HEK293T (cell line): ENCODE measurements at regions not wholly inside any gene's neighbourhood (a gene's known extent, or its start where the extent isn't known, plus 50 kb on each side); places are given as distances from the start of the nearest gene placed in this dataset.

Experiments used
- CTCF ChIA-PET: fragments of 350-600 bp; formaldehyde crosslinking; extraction: SDS; loops from one replicate; lab custom pipeline; 2021; ENCODE audit warnings: antibody characterized with exemption, inconsistent platforms; lab: Yijun Ruan, JAX
- POLR2A ChIA-PET: fragments of 350-600 bp; formaldehyde crosslinking; extraction: SDS; loops from one replicate; lab custom pipeline; 2020; ENCODE audit warnings: antibody characterized with exemption, inconsistent platforms; lab: Yijun Ruan, JAX
- DNase-seq: peaks from one replicate; pipeline ENCODE4 v3.0.0; 2012; ENCODE audit warnings: mixed read lengths; ENCODE audit errors: extremely low spot score
- ARNT ChIP-seq: fragments of 450-650 bp; IDR thresholded peaks from 2 replicates; pipeline ENCODE4 v1.6.1; 2017; ENCODE audit warnings: mild to moderate bottlenecking
- BHLHE40 ChIP-seq: fragments of 450-650 bp; IDR thresholded peaks from 2 replicates; pipeline ENCODE4 v1.6.1; 2016; ENCODE audit warnings: mild to moderate bottlenecking, moderate library complexity, borderline replicate concordance
- CTBP1 ChIP-seq: fragments of 450-650 bp; IDR thresholded peaks from 2 replicates; pipeline ENCODE4 v1.6.1; 2016; ENCODE audit warnings: borderline replicate concordance
- ELF4 ChIP-seq: fragments of 450-650 bp; IDR thresholded peaks from 2 replicates; pipeline ENCODE4 v1.6.1; 2017; ENCODE audit warnings: antibody characterized with exemption
- FOXA1 ChIP-seq: fragments of 450-650 bp; IDR thresholded peaks from 2 replicates; pipeline ENCODE4 v1.6.1; 2016; ENCODE audit warnings: mild to moderate bottlenecking
- FOXK2 ChIP-seq: fragments of 450-650 bp; IDR thresholded peaks from 2 replicates; pipeline ENCODE4 v1.6.1; 2016; ENCODE audit warnings: mild to moderate bottlenecking
- FOXM1 ChIP-seq: fragments of 450-650 bp; IDR thresholded peaks from 2 replicates; pipeline ENCODE4 v1.6.1; 2017; ENCODE audit warnings: mild to moderate bottlenecking, borderline replicate concordance
- HDGF ChIP-seq: fragments of 450-650 bp; IDR thresholded peaks from 2 replicates; pipeline ENCODE4 v1.6.1; 2017; ENCODE audit warnings: antibody characterized with exemption, borderline replicate concordance
- L3MBTL2 ChIP-seq: fragments of 450-650 bp; conservative IDR thresholded peaks from 2 replicates; pipeline ENCODE4 v1.6.1; 2016; ENCODE audit warnings: mild to moderate bottlenecking
- LEF1 ChIP-seq: fragments of 450-650 bp; IDR thresholded peaks from 2 replicates; pipeline ENCODE4 v1.6.1; 2017; ENCODE audit warnings: mild to moderate bottlenecking, borderline replicate concordance
- NFRKB ChIP-seq: fragments of 450-650 bp; IDR thresholded peaks from 2 replicates; pipeline ENCODE4 v1.6.1; 2016; ENCODE audit warnings: mild to moderate bottlenecking, moderate library complexity
- SP1 ChIP-seq: fragments of 450-650 bp; IDR thresholded peaks from 2 replicates; pipeline ENCODE4 v1.6.1; 2017
- SUZ12 ChIP-seq: fragments of 450-650 bp; IDR thresholded peaks from 2 replicates; pipeline ENCODE4 v1.6.1; 2016; ENCODE audit warnings: mild to moderate bottlenecking
- TARDBP ChIP-seq: fragments of 450-650 bp; IDR thresholded peaks from 2 replicates; pipeline ENCODE4 v1.6.1; 2016
- ZNF384 ChIP-seq: fragments of 450-650 bp; IDR thresholded peaks from 2 replicates; pipeline ENCODE4 v1.6.1; 2016
- TF ChIP-seq, protein P1 (sequence below): fragments of 450-650 bp; IDR thresholded peaks from 2 replicates; pipeline ENCODE4 v1.6.1; 2016

- POLR2A ChIA-PET: no interaction called here
- CTCF ChIA-PET: no interaction called here
- no peak for DNase-seq
- no peak for TF ChIP-seq LEF1
- no peak for TF ChIP-seq FOXM1
- TF ChIP-seq HDGF: no peak
- no peak for TF ChIP-seq CTBP1
These were observed 167.8 kb downstream of the ALG10 start for GRCh38 chr12:34190054-34190453.

DNA sequence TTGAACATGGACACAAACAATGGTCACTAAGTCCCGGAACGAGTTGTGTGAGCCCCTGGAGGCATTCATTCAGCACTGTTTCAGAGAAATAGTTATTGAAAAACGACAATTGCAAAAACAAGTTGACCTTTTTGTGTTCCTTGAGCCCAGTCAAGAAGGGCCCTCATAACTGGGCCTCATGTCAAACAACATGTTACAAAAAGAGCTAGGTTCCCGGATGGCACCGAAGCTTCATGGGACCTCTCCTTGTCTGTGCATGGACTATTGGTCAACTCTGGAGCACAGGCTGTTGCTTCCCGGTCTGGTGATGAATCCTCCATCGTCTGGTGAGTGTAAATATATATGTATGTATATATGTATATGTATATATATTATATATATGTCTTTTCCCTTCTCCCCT, 176.6 kb downstream of the ALG10 start:
- ChIA-PET CTCF (no interaction called here), POLR2A (no interaction called here)
- no peak for DNase-seq
- TF ChIP-seq HDGF (no peak), ZNF384 (no peak), NFRKB (no peak), FOXK2 (no peak), LEF1 (no peak), SP1 (no peak), FOXM1 (no peak), ELF4 (no peak), L3MBTL2 (no peak), CTBP1 (no peak), FOXA1 (no peak), ARNT (no peak), TARDBP (no peak), BHLHE40 (no peak), SUZ12 (no peak)
- TF ChIP-seq, protein P1, sequence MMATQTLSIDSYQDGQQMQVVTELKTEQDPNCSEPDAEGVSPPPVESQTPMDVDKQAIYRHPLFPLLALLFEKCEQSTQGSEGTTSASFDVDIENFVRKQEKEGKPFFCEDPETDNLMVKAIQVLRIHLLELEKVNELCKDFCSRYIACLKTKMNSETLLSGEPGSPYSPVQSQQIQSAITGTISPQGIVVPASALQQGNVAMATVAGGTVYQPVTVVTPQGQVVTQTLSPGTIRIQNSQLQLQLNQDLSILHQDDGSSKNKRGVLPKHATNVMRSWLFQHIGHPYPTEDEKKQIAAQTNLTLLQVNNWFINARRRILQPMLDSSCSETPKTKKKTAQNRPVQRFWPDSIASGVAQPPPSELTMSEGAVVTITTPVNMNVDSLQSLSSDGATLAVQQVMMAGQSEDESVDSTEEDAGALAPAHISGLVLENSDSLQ: no peak

GRCh38 chr12:34203866-34204620, 181.7 kb downstream of the ALG10 start:
- no peak for DNase-seq

GRCh38 chr12:34204830-34205285, 182.6 kb downstream of the ALG10 start:
- no peak for DNase-seq
- ChIA-PET CTCF (no interaction called here), POLR2A (no interaction called here)
- no peak for TF ChIP-seq NFRKB
- TF ChIP-seq LEF1: no peak
- TF ChIP-seq, protein P1: no peak
- no peak for TF ChIP-seq SUZ12
- no peak for TF ChIP-seq ZNF384
- no peak for TF ChIP-seq ELF4
- no peak for TF ChIP-seq L3MBTL2
- TF ChIP-seq TARDBP: no peak
- no peak for TF ChIP-seq HDGF
- no peak for TF ChIP-seq BHLHE40
- no peak for TF ChIP-seq FOXK2
- TF ChIP-seq FOXA1: no peak
- TF ChIP-seq FOXM1: no peak

More at GRCh38 chr12:34203866-34204620, 181.7 kb downstream of the ALG10 start:
- no peak for TF ChIP-seq HDGF
- TF ChIP-seq FOXA1: no peak
- TF ChIP-seq ZNF384: no peak
- no peak for TF ChIP-seq LEF1
- TF ChIP-seq FOXK2: no peak
- no peak for TF ChIP-seq ARNT
- TF ChIP-seq L3MBTL2: no peak
- TF ChIP-seq CTBP1: no peak
- TF ChIP-seq FOXM1: no peak
- TF ChIP-seq ELF4: no peak
- ChIA-PET CTCF (no interaction called here), POLR2A (no interaction called here)

- no peak for TF ChIP-seq SUZ12
- TF ChIP-seq CTBP1: no peak
- TF ChIP-seq, protein P1: no peak
- no peak for TF ChIP-seq LEF1
- no peak for TF ChIP-seq ARNT
- no peak for TF ChIP-seq FOXM1
- no peak for TF ChIP-seq BHLHE40
- no peak for TF ChIP-seq SP1
- TF ChIP-seq L3MBTL2: no peak
- no peak for TF ChIP-seq TARDBP
- TF ChIP-seq FOXA1: no peak
- no peak for TF ChIP-seq HDGF
- no peak for TF ChIP-seq ELF4
- no peak for TF ChIP-seq NFRKB
- no peak for TF ChIP-seq ZNF384
- no peak for TF ChIP-seq FOXK2
- DNase-seq: no peak
- ChIA-PET POLR2A (no interaction called here), CTCF (no interaction called here)
These were observed 183.1 kb downstream of the ALG10 start for GRCh38 chr12:34205401-34205800.

DNA sequence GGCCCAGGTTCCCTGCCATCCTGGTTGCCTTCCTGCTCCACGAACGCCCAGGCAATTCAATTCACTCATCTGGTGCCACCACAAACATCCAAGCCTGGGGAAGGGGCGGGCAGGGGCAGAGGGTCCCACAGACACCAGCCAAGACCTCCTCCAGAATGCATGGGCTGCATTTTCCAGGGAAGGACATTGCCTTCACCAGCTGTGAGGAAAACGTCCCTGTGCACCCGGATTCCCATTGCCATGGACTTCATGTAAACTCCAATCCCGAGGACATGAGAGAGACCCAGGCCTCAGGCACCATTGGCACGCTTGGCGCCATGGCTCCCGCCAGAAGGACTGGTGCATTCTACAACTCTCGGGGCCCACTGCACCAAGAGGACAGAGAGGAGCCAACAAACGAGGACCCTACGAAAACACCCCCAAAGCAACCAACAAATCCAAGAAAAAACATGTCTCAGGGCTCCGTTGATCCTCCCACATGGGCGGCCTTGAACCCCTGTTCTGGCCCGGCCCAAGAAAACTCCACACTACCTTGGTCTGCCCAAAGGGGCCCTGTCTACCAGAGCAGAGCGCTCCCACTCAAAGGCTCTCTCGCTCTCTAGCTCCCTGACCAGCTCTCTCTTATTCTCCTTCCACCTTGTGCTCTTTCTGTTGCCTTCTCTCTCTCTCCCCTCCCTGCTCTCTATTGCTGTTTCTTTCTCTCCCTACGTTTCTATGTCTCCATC, 183.9 kb downstream of the ALG10 start:
- TF ChIP-seq, protein P1: no peak
- TF ChIP-seq FOXA1: no peak
- TF ChIP-seq HDGF: no peak
- TF ChIP-seq NFRKB: no peak
- TF ChIP-seq TARDBP: no peak
- TF ChIP-seq FOXK2: no peak
- no peak for TF ChIP-seq ARNT
- no peak for TF ChIP-seq SUZ12
- no peak for TF ChIP-seq LEF1
- TF ChIP-seq FOXM1: no peak
- no peak for TF ChIP-seq CTBP1
- no peak for TF ChIP-seq ZNF384
- no peak for TF ChIP-seq L3MBTL2
- TF ChIP-seq SP1: no peak
- TF ChIP-seq ELF4: no peak
- TF ChIP-seq BHLHE40: no peak
- CTCF ChIA-PET: no interaction called here
- POLR2A ChIA-PET: no interaction called here
- DNase-seq: no peak
